Smooth muscle cell (in vitro differentiated cells): ENCODE measurements at regions not wholly inside any gene's neighbourhood (a gene's known extent, or its start where the extent isn't known, plus 50 kb on each side); places are given as distances from the start of the nearest gene placed in this dataset.
A peak's percentile ranks its signal among the peaks of the same experiment; 100 is the strongest.

Source experiments
- DNase-seq: peaks from one replicate; lab custom pipeline; 2025; ENCODE audit not compliant: unreplicated experiment; lab: John Stamatoyannopoulos, UW
- H2AFZ ChIP-seq: fragments of 200-600 bp; sonication (generic); 2 replicates; pipeline ENCODE4 v1.6.0; 2016; ENCODE audit warnings: antibody characterized with exemption, low read depth, mild to moderate bottlenecking
- H3F3A ChIP-seq: fragments of 200-600 bp; sonication (generic); 2 replicates; pipeline ENCODE4 v1.6.0; 2017; ENCODE audit warnings: antibody characterized with exemption, low read depth
- H3K27ac ChIP-seq: fragments of 200-600 bp; sonication (generic); 2 replicates; pipeline ENCODE4 v1.5.1; 2016; ENCODE audit warnings: low read depth, mild to moderate bottlenecking
- H3K27me3 ChIP-seq: fragments of 200-600 bp; sonication (generic); 2 replicates; pipeline ENCODE4 v1.6.1; 2016; ENCODE audit warnings: low read depth, mild to moderate bottlenecking
- H3K36me3 ChIP-seq: fragments of 200-600 bp; sonication (generic); 2 replicates; pipeline ENCODE4 v1.5.1; 2016; ENCODE audit warnings: low read depth
- H3K4me1 ChIP-seq: fragments of 200-600 bp; sonication (generic); 2 replicates; pipeline ENCODE4 v1.5.1; 2016; ENCODE audit warnings: low read depth
- H3K4me2 ChIP-seq: fragments of 200-600 bp; sonication (generic); 2 replicates; pipeline ENCODE4 v1.6.0; 2016; ENCODE audit warnings: mild to moderate bottlenecking
- H3K4me3 ChIP-seq: fragments of 200-600 bp; sonication (generic); 2 replicates; pipeline ENCODE4 v1.5.1; 2016; ENCODE audit warnings: mild to moderate bottlenecking
- H3K79me2 ChIP-seq: fragments of 200-600 bp; sonication (generic); 2 replicates; pipeline ENCODE4 v1.6.0; 2016; ENCODE audit warnings: low read depth, mild to moderate bottlenecking
- H3K9ac ChIP-seq: fragments of 200-600 bp; sonication (generic); 2 replicates; pipeline ENCODE4 v1.6.0; 2016; ENCODE audit warnings: low read depth
- H3K9me3 ChIP-seq: fragments of 200-600 bp; sonication (generic); replicated peaks from 2 replicates; pipeline ENCODE4 v1.5.1; 2016; ENCODE audit warnings: low read depth
- H4K20me1 ChIP-seq: fragments of 200-600 bp; sonication (generic); 2 replicates; pipeline ENCODE4 v1.6.0; 2016; ENCODE audit warnings: low read depth
- CTCF ChIP-seq: fragments of 200-600 bp; sonication (generic); IDR thresholded peaks from 2 replicates; pipeline ENCODE4 v1.5.1; 2017; ENCODE audit warnings: borderline replicate concordance, mild to moderate bottlenecking, antibody characterized with exemption; ENCODE audit not compliant: insufficient read depth, poor library complexity, severe bottlenecking
- whole genome bisulfite sequencing: methylation state at CpG from one replicate; pipeline ENCODE4 v1.1.7; 2016; ENCODE audit warnings: low lambda C conversion rate; 5-methylcytosine and 5-hydroxymethylcytosine counted together

GRCh38 chr21:26351661-26352060, 181.1 kb upstream of the APP start:
- WGBS: 0% methylated on average over 1 of the region's 1 CpG
- no peak for TF ChIP-seq CTCF
- H3K79me2 ChIP-seq: no peaks in the 10 kb centered on the region
- no peaks in the 10 kb centered on the region for H3K27me3 ChIP-seq
- no peaks in the 10 kb centered on the region for H3K4me1 ChIP-seq
- no peak overlapping the region for H2AFZ ChIP-seq
- no peak overlapping the region for H3K4me2 ChIP-seq
- H3K4me3 ChIP-seq: no peak overlapping the region
- no peaks in the 10 kb centered on the region for H3K9me3 ChIP-seq
- H4K20me1 ChIP-seq: no peaks in the 10 kb centered on the region
- H3K27ac ChIP-seq: peak overlapping the region; percentile 23
- DNase-seq: no peak
- H3K9ac ChIP-seq: no peak overlapping the region
- no peaks in the 10 kb centered on the region for H3K36me3 ChIP-seq
- no peaks in the 10 kb centered on the region for H3F3A ChIP-seq

- Histone ChIP-seq H3K4me2 (no peak overlapping the region), H3K79me2 (no peaks in the 10 kb centered on the region), H3F3A (no peaks in the 10 kb centered on the region), H3K9ac (no peak overlapping the region), H3K36me3 (no peaks in the 10 kb centered on the region), H3K4me3 (no peak overlapping the region), H3K9me3 (no peaks in the 10 kb centered on the region), H3K27ac (no peak overlapping the region), H2AFZ (no peak overlapping the region), H3K4me1 (no peaks in the 10 kb centered on the region), H4K20me1 (no peaks in the 10 kb centered on the region), H3K27me3 (no peaks in the 10 kb centered on the region)
- 87% methylated on average over 4 of the region's 4 CpGs for WGBS
- no peak for TF ChIP-seq CTCF
- DNase-seq: no peak
These were observed 162.3 kb upstream of the APP start for GRCh38 chr21:26332867-26333266.

GRCh38 chr21:26331205-26331980, 160.8 kb upstream of the APP start:
- Histone ChIP-seq H3K36me3 (no peaks in the 10 kb centered on the region), H3K27me3 (no peaks in the 10 kb centered on the region), H3F3A (no peaks in the 10 kb centered on the region), H3K27ac (no peak overlapping the region), H3K4me3 (no peak overlapping the region), H3K79me2 (no peaks in the 10 kb centered on the region), H3K4me2 (no peak overlapping the region), H2AFZ (no peak overlapping the region), H3K9ac (no peak overlapping the region), H3K4me1 (no peaks in the 10 kb centered on the region), H3K9me3 (no peaks in the 10 kb centered on the region), H4K20me1 (no peaks in the 10 kb centered on the region)
- 68% methylated on average over 1 of the region's 1 CpG for WGBS
- DNase-seq: no peak
- no peak for TF ChIP-seq CTCF

- Histone ChIP-seq H3F3A (no peaks in the 10 kb centered on the region), H3K4me1 (no peaks in the 10 kb centered on the region), H3K9me3 (no peaks in the 10 kb centered on the region), H3K36me3 (no peaks in the 10 kb centered on the region), H3K4me2 (no peak overlapping the region), H3K4me3 (no peak overlapping the region), H3K79me2 (no peaks in the 10 kb centered on the region), H3K27me3 (no peaks in the 10 kb centered on the region), H4K20me1 (no peaks in the 10 kb centered on the region), H2AFZ (no peak overlapping the region), H3K9ac (no peak overlapping the region), H3K27ac (no peak overlapping the region)
- 76% methylated on average over 3 of the region's 3 CpGs for WGBS
- DNase-seq: no peak
- TF ChIP-seq CTCF: no peak
These were observed 150.0 kb upstream of the APP start for GRCh38 chr21:26320596-26320995.
